IPS-15b (cell line): ENCODE measurements at regions not wholly inside any gene's neighbourhood (a gene's known extent, or its start where the extent isn't known, plus 50 kb on each side); places are given as distances from the start of the nearest gene placed in this dataset.
"Not testable (repeated sequence)": the region's sequence is repeated elsewhere in the genome, so short reads cannot be mapped to it uniquely, and the experiment has no call there.

ENCODE experiments used
- H3K27me3 ChIP-seq: one replicate; pipeline ENCODE4 v1.6.1; 2013; ENCODE audit warnings: low read length; ENCODE audit not compliant: control insufficient read depth, insufficient read depth
- H3K36me3 ChIP-seq: one replicate; pipeline ENCODE4 v1.6.1; 2013; ENCODE audit warnings: low read length; ENCODE audit not compliant: control insufficient read depth, insufficient read depth
- H3K4me1 ChIP-seq: one replicate; pipeline ENCODE4 v1.6.1; 2013; ENCODE audit warnings: mild to moderate bottlenecking, low read length; ENCODE audit not compliant: control insufficient read depth, insufficient read depth
- H3K4me3 ChIP-seq: one replicate; pipeline ENCODE4 v1.5.1; 2013; ENCODE audit warnings: low read depth, low read length
- H3K9ac ChIP-seq: one replicate; pipeline ENCODE4 v1.6.1; 2013; ENCODE audit warnings: low read depth, mild to moderate bottlenecking, low read length
- H3K9me3 ChIP-seq: one replicate; pipeline ENCODE4 v1.6.1; 2013; ENCODE audit warnings: mild to moderate bottlenecking, low read length; ENCODE audit not compliant: control insufficient read depth, insufficient read depth

DNA sequence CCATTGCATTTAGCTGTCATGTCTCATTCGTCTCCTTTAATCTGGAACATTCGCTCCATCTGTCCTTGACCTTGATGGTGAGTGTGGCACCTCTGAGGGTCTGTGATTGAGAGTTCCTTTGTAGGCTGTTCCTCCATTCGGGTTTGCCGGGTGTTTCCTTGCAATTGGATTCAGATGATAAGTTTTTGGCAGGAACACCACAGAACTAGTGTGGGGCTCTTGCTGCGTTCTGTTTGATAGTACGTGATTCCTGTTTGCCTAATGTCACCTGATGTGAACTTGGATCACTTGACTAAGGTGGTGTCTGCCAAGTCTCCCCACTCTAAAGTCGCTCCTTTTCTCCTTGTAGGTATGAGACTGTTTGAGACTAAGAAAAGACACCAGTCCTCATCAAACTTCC, 109.7 kb upstream of the TMEM45B start:
- Histone ChIP-seq H3K4me1 (no peaks in the 10 kb centered on the region), H3K27me3 (no peaks in the 10 kb centered on the region), H3K9ac (no peak overlapping the region), H3K4me3 (no peak overlapping the region), H3K9me3 (no peaks in the 10 kb centered on the region), H3K36me3 (no peaks in the 10 kb centered on the region)

GRCh38 chr11:129709801-129710398, 105.7 kb upstream of the TMEM45B start:
- Histone ChIP-seq H3K4me1 (no peaks in the 10 kb centered on the region), H3K4me3 (no peak overlapping the region), H3K36me3 (no peaks in the 10 kb centered on the region), H3K9me3 (no peaks in the 10 kb centered on the region), H3K9ac (no peak overlapping the region), H3K27me3 (no peaks in the 10 kb centered on the region)

GRCh38 chr11:129710423-129710822, 105.2 kb upstream of the TMEM45B start:
- H3K27me3 ChIP-seq = no peaks in the 10 kb centered on the region
- H3K4me1 ChIP-seq = no peaks in the 10 kb centered on the region
- H3K9me3 ChIP-seq = no peaks in the 10 kb centered on the region
- H3K36me3 ChIP-seq = no peaks in the 10 kb centered on the region
- no peak overlapping the region for H3K4me3 ChIP-seq
- no peak overlapping the region for H3K9ac ChIP-seq

- no peaks in the 10 kb centered on the region for H3K9me3 ChIP-seq
- no peaks in the 10 kb centered on the region for H3K36me3 ChIP-seq
- H3K4me1 ChIP-seq = no peaks in the 10 kb centered on the region
- no peaks in the 10 kb centered on the region for H3K27me3 ChIP-seq
- H3K4me3 ChIP-seq = no peak overlapping the region
- H3K9ac ChIP-seq = no peak overlapping the region
Observed at GRCh38 chr11:129711760-129712159, 103.9 kb upstream of the TMEM45B start.

DNA sequence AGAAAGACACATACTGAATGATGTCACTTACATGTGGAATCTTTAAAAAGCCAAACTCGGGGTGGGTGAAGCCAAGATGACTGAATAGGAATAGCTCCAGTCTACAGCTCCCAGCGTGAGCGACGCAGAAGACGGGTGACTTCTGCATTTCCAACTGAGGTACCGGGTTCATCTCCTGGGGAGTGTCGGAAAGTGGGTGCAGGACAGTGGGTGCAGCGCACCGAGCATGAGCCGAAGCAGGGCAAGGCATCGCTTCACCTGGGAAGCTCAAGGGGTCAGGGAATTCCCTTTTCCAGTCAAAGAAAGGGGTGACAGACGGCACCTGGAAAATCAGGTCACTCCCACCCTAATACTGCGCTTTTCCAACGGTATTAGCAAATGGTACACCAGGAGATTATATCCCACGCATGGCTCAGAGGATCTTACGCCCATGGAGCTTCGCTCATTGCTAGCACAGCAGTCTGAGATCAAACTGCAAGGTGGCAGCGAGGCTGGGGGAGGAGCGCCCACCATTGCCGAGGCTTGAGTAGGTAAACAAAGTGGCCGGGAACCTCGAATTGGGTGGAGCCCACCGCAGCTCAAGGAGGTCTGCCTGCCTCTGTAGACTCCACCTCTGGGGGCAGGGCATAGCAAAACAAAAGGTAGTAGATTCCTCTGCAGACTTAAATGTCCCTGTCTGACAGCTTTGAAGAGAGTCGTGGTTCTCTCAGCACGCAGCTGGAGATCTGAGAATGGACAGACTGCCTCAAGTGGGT, 103.0 kb upstream of the TMEM45B start:
- H3K36me3 ChIP-seq, H3K9me3 ChIP-seq, H3K9ac ChIP-seq, H3K4me3 ChIP-seq, H3K27me3 ChIP-seq, H3K4me1 ChIP-seq: not testable (repeated sequence)

DNA sequence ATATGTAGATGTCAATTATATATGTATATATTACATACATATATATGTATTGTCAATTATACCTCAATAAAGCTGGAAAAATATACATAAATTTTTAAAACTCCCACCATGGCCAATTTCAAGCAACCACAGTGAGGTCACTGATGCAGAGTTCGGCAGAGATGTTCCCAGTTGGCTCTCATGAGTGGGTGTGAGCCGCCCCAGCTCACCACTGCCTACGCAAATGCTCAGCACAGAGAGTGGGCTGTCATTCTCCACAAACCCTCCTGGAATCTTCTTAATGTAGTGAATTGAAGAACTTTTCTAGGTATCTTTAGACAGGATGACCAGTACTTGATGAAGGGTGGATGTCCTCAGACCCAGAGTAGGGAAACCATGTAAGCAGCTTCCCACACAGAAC, 96.6 kb upstream of the TMEM45B start:
- Histone ChIP-seq H3K36me3 (no peaks in the 10 kb centered on the region), H3K4me3 (no peak overlapping the region), H3K9ac (no peak overlapping the region), H3K27me3 (no peaks in the 10 kb centered on the region), H3K9me3 (no peaks in the 10 kb centered on the region), H3K4me1 (no peaks in the 10 kb centered on the region)

- no peaks in the 10 kb centered on the region for H3K4me1 ChIP-seq
- H3K27me3 ChIP-seq = no peaks in the 10 kb centered on the region
- no peaks in the 10 kb centered on the region for H3K9me3 ChIP-seq
- no peak overlapping the region for H3K4me3 ChIP-seq
- no peaks in the 10 kb centered on the region for H3K36me3 ChIP-seq
- no peak overlapping the region for H3K9ac ChIP-seq
Observed at GRCh38 chr11:129720156-129720555, 95.5 kb upstream of the TMEM45B start.

- no peaks in the 10 kb centered on the region for H3K4me1 ChIP-seq
- no peak overlapping the region for H3K4me3 ChIP-seq
- no peaks in the 10 kb centered on the region for H3K36me3 ChIP-seq
- H3K27me3 ChIP-seq = no peaks in the 10 kb centered on the region
- H3K9me3 ChIP-seq = no peaks in the 10 kb centered on the region
- no peak overlapping the region for H3K9ac ChIP-seq
Observed at GRCh38 chr11:129720994-129721393, 94.7 kb upstream of the TMEM45B start.

GRCh38 chr11:129721685-129722084, 94.0 kb upstream of the TMEM45B start:
- Histone ChIP-seq H3K27me3 (no peaks in the 10 kb centered on the region), H3K4me3 (no peak overlapping the region), H3K9ac (no peak overlapping the region), H3K36me3 (no peaks in the 10 kb centered on the region), H3K9me3 (no peaks in the 10 kb centered on the region), H3K4me1 (no peaks in the 10 kb centered on the region)

DNA sequence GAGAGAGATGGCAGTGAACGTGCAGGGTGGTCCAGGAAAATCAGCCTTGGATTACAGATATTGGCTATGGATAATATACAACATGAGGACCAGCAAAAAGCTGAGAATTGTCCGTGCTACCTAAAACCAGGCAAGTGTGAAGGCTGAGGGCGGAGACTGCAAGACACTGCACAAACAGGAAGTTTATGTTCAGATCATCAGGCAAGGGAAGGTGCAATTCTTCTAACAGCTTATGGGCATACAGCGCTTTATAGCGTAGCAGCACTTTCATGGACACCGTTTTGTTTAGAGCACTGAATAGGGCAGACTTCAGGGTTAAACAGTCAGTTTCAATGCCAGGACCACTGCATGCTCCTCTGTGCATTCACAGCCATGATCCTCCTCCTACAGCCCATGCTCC, 93.1 kb upstream of the TMEM45B start:
- H3K9ac ChIP-seq = no peak overlapping the region
- H3K9me3 ChIP-seq = no peaks in the 10 kb centered on the region
- no peaks in the 10 kb centered on the region for H3K4me1 ChIP-seq
- H3K36me3 ChIP-seq = no peaks in the 10 kb centered on the region
- no peaks in the 10 kb centered on the region for H3K27me3 ChIP-seq
- H3K4me3 ChIP-seq = no peak overlapping the region

- Histone ChIP-seq H3K9ac (no peak overlapping the region), H3K9me3 (no peaks in the 10 kb centered on the region), H3K27me3 (no peaks in the 10 kb centered on the region), H3K4me3 (no peak overlapping the region), H3K36me3 (no peaks in the 10 kb centered on the region), H3K4me1 (no peaks in the 10 kb centered on the region)
Observed at GRCh38 chr11:129723146-129723760, 92.4 kb upstream of the TMEM45B start.

- no peaks in the 10 kb centered on the region for H3K36me3 ChIP-seq
- H3K9ac ChIP-seq = no peak overlapping the region
- H3K4me3 ChIP-seq = no peak overlapping the region
- H3K4me1 ChIP-seq = no peaks in the 10 kb centered on the region
- no peaks in the 10 kb centered on the region for H3K9me3 ChIP-seq
- H3K27me3 ChIP-seq = no peaks in the 10 kb centered on the region
Observed at GRCh38 chr11:129723761-129724162, 91.9 kb upstream of the TMEM45B start.
